ENCODE measurements at regions not wholly inside any gene's neighbourhood (a gene's known extent, or its start where the extent isn't known, plus 50 kb on each side); places are given as distances from the start of the nearest gene placed in this dataset.

- Histone ChIP-seq H3K27me3 (ENCODE audit: low read depth) (no peaks in the 10 kb centered on the region), H3K4me1 (no peaks in the 10 kb centered on the region), H3K9me3 (replicated peaks) (peaks cover 4% of the 10 kb centered on the region), H3K4me3 (no peak overlapping the region), H3K36me3 (no peaks in the 10 kb centered on the region), H3K27ac (replicated peaks) (peak overlapping the region; percentile 56)
- intact Hi-C loops (cut with micrococcal nuclease) = no loop called here
- no peak for DNase-seq
- TF ChIP-seq CTCF (IDR thresholded peaks at IDR 0.05; ENCODE audit: borderline replicate concordance) = no peak
Observed at GRCh38 chr21:27045281-27045985, 78.5 kb upstream of the ADAMTS5 start.

- no peak overlapping the region for H3K27ac ChIP-seq (replicated peaks)
- peaks cover 4% of the 10 kb centered on the region for H3K9me3 ChIP-seq (replicated peaks)
- no peaks in the 10 kb centered on the region for H3K36me3 ChIP-seq
- intact Hi-C loops (cut with micrococcal nuclease) = no loop called here
- H3K27me3 ChIP-seq (ENCODE audit: low read depth) = no peaks in the 10 kb centered on the region
- no peak for DNase-seq
- no peak overlapping the region for H3K4me3 ChIP-seq
- no peaks in the 10 kb centered on the region for H3K4me1 ChIP-seq
- no peak for TF ChIP-seq CTCF (IDR thresholded peaks at IDR 0.05; ENCODE audit: borderline replicate concordance)
Observed at GRCh38 chr21:27043377-27043776, 76.5 kb upstream of the ADAMTS5 start.

- H3K9me3 ChIP-seq (replicated peaks) = peaks cover 2% of the 10 kb centered on the region
- DNase-seq = no peak
- intact Hi-C loops (cut with micrococcal nuclease) = no loop called here
- peaks cover 10% of the 10 kb centered on the region for H3K4me1 ChIP-seq
- no peaks in the 10 kb centered on the region for H3K27me3 ChIP-seq (ENCODE audit: low read depth)
- no peaks in the 10 kb centered on the region for H3K36me3 ChIP-seq
- no peak overlapping the region for H3K27ac ChIP-seq (replicated peaks)
- no peak overlapping the region for H3K4me3 ChIP-seq
- no peak for TF ChIP-seq CTCF (IDR thresholded peaks at IDR 0.05; ENCODE audit: borderline replicate concordance)
Observed at GRCh38 chr21:27040738-27041469, 74.0 kb upstream of the ADAMTS5 start.

- TF ChIP-seq CTCF (IDR thresholded peaks at IDR 0.05; ENCODE audit: borderline replicate concordance) = no peak
- Histone ChIP-seq H3K9me3 (replicated peaks) (no peaks in the 10 kb centered on the region), H3K27ac (replicated peaks) (peak overlapping the region; percentile 45), H3K4me3 (no peak overlapping the region), H3K27me3 (ENCODE audit: low read depth) (no peaks in the 10 kb centered on the region), H3K4me1 (peaks cover 10% of the 10 kb centered on the region), H3K36me3 (no peaks in the 10 kb centered on the region)
- no peak for DNase-seq
- intact Hi-C loops (cut with micrococcal nuclease) = no loop called here
Observed at GRCh38 chr21:27036736-27037301, 69.9 kb upstream of the ADAMTS5 start.

- no peaks in the 10 kb centered on the region for H3K36me3 ChIP-seq
- no peaks in the 10 kb centered on the region for H3K27me3 ChIP-seq (ENCODE audit: low read depth)
- H3K9me3 ChIP-seq (replicated peaks) = no peaks in the 10 kb centered on the region
- H3K27ac ChIP-seq (replicated peaks) = peak overlapping the region; percentile 45
- H3K4me1 ChIP-seq = peaks cover 10% of the 10 kb centered on the region
- no peak overlapping the region for H3K4me3 ChIP-seq
- intact Hi-C loops (cut with micrococcal nuclease) = no loop called here
- DNase-seq = no peak
- TF ChIP-seq CTCF (IDR thresholded peaks at IDR 0.05; ENCODE audit: borderline replicate concordance) = no peak
Observed at GRCh38 chr21:27035791-27036190, 68.9 kb upstream of the ADAMTS5 start.

Data from left ventricle myocardium inferior (tissue), 1 donor.